A549 (cell line): ENCODE measurements at regions not wholly inside any gene's neighbourhood (a gene's known extent, or its start where the extent isn't known, plus 50 kb on each side); places are given as distances from the start of the nearest gene placed in this dataset.

ENCODE experiments used
- ATAC-seq, 2 experiments: fragments of 200-7000 bp in 1 of 2; fragments of >200 bp in 1 of 2; cut with Nextera tagmentation in 1 of 2; cut with Tn5 transposase in 1 of 2; 3 replicates each; pipeline versions ENCODE4 v1.8.0 to v1.9.1; 2018 to 2020; ENCODE audit warnings: mild to moderate bottlenecking in 1 of 2, moderate library complexity in 1 of 2
- CTCF ChIA-PET: fragments of 300-600 bp; sonication (Branson Sonifier 250); formaldehyde crosslinking; extraction: SDS; loops from one replicate; lab custom pipeline; 2021; ENCODE audit warnings: antibody characterized with exemption, inconsistent platforms; lab: Yijun Ruan, JAX
- POLR2A ChIA-PET: fragments of 350-600 bp; formaldehyde crosslinking; extraction: SDS; loops from one replicate; lab custom pipeline; 2021; ENCODE audit warnings: antibody characterized with exemption, inconsistent platforms; lab: Yijun Ruan, JAX
- DNase-seq, 2 experiments: peaks; one replicate each; pipeline versions ENCODE4 v3.0.0 to v3.0.0-alpha.2; 2011 to 2016; ENCODE audit warnings: low read depth in 1 of 2, low spot score in 1 of 2
- FAIRE-seq: peaks from 2 replicates; lab custom pipeline; 2011; peaks lifted over from hg19 to GRCh38; lab: Jason Lieb, UNC
- H3K27ac ChIP-seq, 2 experiments: fragments of >200 bp; sonication (Bioruptor Twin); formaldehyde crosslinking; 3 replicates each; pipeline ENCODE4 v1.5.1; 2016 to 2017
- H3K4me1 ChIP-seq: fragments of >200 bp; sonication (Bioruptor Twin); formaldehyde crosslinking; 3 replicates; pipeline ENCODE4 v1.6.1; 2016
- H3K4me2 ChIP-seq: fragments of >200 bp; sonication (Bioruptor Twin); formaldehyde crosslinking; 3 replicates; pipeline ENCODE4 v1.6.1; 2016
- H3K4me3 ChIP-seq: fragments of >200 bp; sonication (Bioruptor Twin); formaldehyde crosslinking; 3 replicates; pipeline ENCODE4 v1.5.1; 2016
- H3K9me3 ChIP-seq: fragments of >200 bp; sonication (Bioruptor Twin); formaldehyde crosslinking; 3 replicates; pipeline ENCODE4 v1.6.1; 2016
- ATOH8 ChIP-seq: fragments of 250-450 bp; sonication (Bioruptor Pico); IDR thresholded peaks from 2 replicates; pipeline ENCODE4 v1.5.0; 2020; ENCODE audit warnings: low read depth, mild to moderate bottlenecking, moderate library complexity
- BCL3 ChIP-seq: fragments of >200 bp; sonication (Bioruptor Twin); formaldehyde crosslinking; IDR thresholded peaks from 3 replicates; pipeline ENCODE4 v1.6.1; 2016
- BHLHE40 ChIP-seq: IDR thresholded peaks from 2 replicates; pipeline ENCODE4 v1.6.1; 2012; ENCODE audit warnings: low read depth, low read length, inconsistent platforms
- CBX2 ChIP-seq: fragments of 200-600 bp; sonication (generic); IDR thresholded peaks from 2 replicates; pipeline ENCODE4 v1.6.1; 2016; ENCODE audit warnings: low read depth, mild to moderate bottlenecking, borderline replicate concordance
- CBX8 ChIP-seq: fragments of 200-600 bp; sonication (generic); IDR thresholded peaks from 2 replicates; pipeline ENCODE4 v1.6.1; 2016
- CEBPB ChIP-seq, 2 experiments: fragments of >200 bp in 1 of 2; sonication (Bioruptor Twin) in 1 of 2; formaldehyde crosslinking in 1 of 2; IDR thresholded peaks; 2 replicates each; pipeline ENCODE4 v1.6.1; 2012 to 2016
- CTCF ChIP-seq: fragments of >200 bp; sonication (Bioruptor Twin); formaldehyde crosslinking; IDR thresholded peaks from 3 replicates; pipeline ENCODE4 v1.5.1; 2016
- E2F6 ChIP-seq: IDR thresholded peaks from 2 replicates; pipeline ENCODE4 v1.6.1; 2012; ENCODE audit warnings: low read depth, borderline replicate concordance
- EHMT2 ChIP-seq: fragments of 200-600 bp; sonication (generic); IDR thresholded peaks from 2 replicates; pipeline ENCODE4 v1.6.1; 2016; ENCODE audit warnings: antibody characterized with exemption, low read depth, mild to moderate bottlenecking, moderate library complexity
- EP300 ChIP-seq, 2 experiments: fragments of >200 bp; sonication (Bioruptor Twin); formaldehyde crosslinking; IDR thresholded peaks; 2 replicates in 1 of 2; 3 replicates in 1 of 2; pipeline ENCODE4 v1.6.1; 2016 to 2017
- ESRRA ChIP-seq: fragments of 150-350 bp; IDR thresholded peaks from 2 replicates; pipeline ENCODE4 v1.6.1; 2014; ENCODE audit warnings: mild to moderate bottlenecking, low read length, borderline replicate concordance
- FOSL2 ChIP-seq, 2 experiments: fragments of 450-650 bp in 1 of 2; fragments of >200 bp in 1 of 2; sonication (Bioruptor Twin) in 1 of 2; formaldehyde crosslinking; IDR thresholded peaks; 2 replicates each; pipeline versions ENCODE4 v1.5.0 to v1.6.1; 2016 to 2020; ENCODE audit warnings: mild to moderate bottlenecking in 1 of 2, moderate library complexity in 1 of 2
- GATA3 ChIP-seq: IDR thresholded peaks from 2 replicates; pipeline ENCODE4 v1.6.1; 2012; ENCODE audit warnings: borderline replicate concordance
- HEYL ChIP-seq: fragments of 250-450 bp; sonication (Bioruptor Pico); IDR thresholded peaks from 2 replicates; pipeline ENCODE4 v1.8.0; 2021; ENCODE audit warnings: mild to moderate bottlenecking, moderate library complexity
- HMGXB4 ChIP-seq: fragments of 250-450 bp; sonication (Bioruptor Pico); IDR thresholded peaks from 2 replicates; pipeline ENCODE4 v1.5.0; 2021; ENCODE audit warnings: mild to moderate bottlenecking, moderate library complexity, borderline replicate concordance
- HOXA7 ChIP-seq: fragments of 250-450 bp; sonication (Bioruptor Pico); IDR thresholded peaks from 2 replicates; pipeline ENCODE4 v1.5.0; 2020; ENCODE audit warnings: mild to moderate bottlenecking, moderate library complexity
- HOXB13 ChIP-seq: fragments of 250-450 bp; sonication (Bioruptor Pico); IDR thresholded peaks from 2 replicates; pipeline ENCODE4 v1.5.0; 2020; ENCODE audit warnings: low read depth, mild to moderate bottlenecking, moderate library complexity
- HOXB5 ChIP-seq: fragments of 250-450 bp; sonication (Bioruptor Pico); IDR thresholded peaks from 2 replicates; pipeline ENCODE4 v1.5.0; 2020; ENCODE audit warnings: mild to moderate bottlenecking, moderate library complexity
- JUN ChIP-seq, 2 experiments: fragments of >200 bp; sonication (Bioruptor Twin); formaldehyde crosslinking; IDR thresholded peaks; 2 replicates in 1 of 2; 3 replicates in 1 of 2; pipeline ENCODE4 v1.6.1; 2016 to 2017
- MAFK ChIP-seq: fragments of 450-650 bp; IDR thresholded peaks from 2 replicates; pipeline ENCODE4 v1.6.1; 2014; ENCODE audit not compliant: partially characterized antibody
- MAZ ChIP-seq: fragments of 150-350 bp; IDR thresholded peaks from 2 replicates; pipeline ENCODE4 v1.6.1; 2014; ENCODE audit warnings: antibody characterized with exemption, low read depth, low read length, borderline replicate concordance
- NFE2L2 ChIP-seq: fragments of 150-350 bp; conservative IDR thresholded peaks from 2 replicates; pipeline ENCODE4 v1.6.1; 2014; ENCODE audit warnings: low read length
- NPAS2 ChIP-seq: fragments of 250-450 bp; sonication (Bioruptor Pico); IDR thresholded peaks from 2 replicates; pipeline ENCODE4 v1.8.0; 2022; ENCODE audit warnings: mild to moderate bottlenecking, moderate library complexity, borderline replicate concordance
- NR3C1 ChIP-seq: fragments of >200 bp; sonication (Bioruptor Twin); formaldehyde crosslinking; IDR thresholded peaks from 3 replicates; pipeline ENCODE4 v1.6.1; 2017
- PHF8 ChIP-seq: fragments of 200-600 bp; sonication (generic); IDR thresholded peaks from 2 replicates; pipeline ENCODE4 v1.6.1; 2016; ENCODE audit warnings: low read depth, mild to moderate bottlenecking, antibody characterized with exemption, moderate library complexity, borderline replicate concordance
- POLR2AphosphoS2 ChIP-seq: conservative IDR thresholded peaks from 2 replicates; pipeline ENCODE4 v1.6.1; 2012; ENCODE audit warnings: low read length, improper control_type of control experiment, inconsistent platforms
- RARB ChIP-seq: fragments of 250-450 bp; sonication (Bioruptor Pico); IDR thresholded peaks from 2 replicates; pipeline ENCODE4 v1.8.0; 2021; ENCODE audit warnings: mild to moderate bottlenecking, moderate library complexity
- RNF2 ChIP-seq: fragments of 200-600 bp; sonication (generic); IDR thresholded peaks from 2 replicates; pipeline ENCODE4 v1.6.1; 2016; ENCODE audit warnings: low read depth, mild to moderate bottlenecking, antibody characterized with exemption, moderate library complexity, borderline replicate concordance
- SMC3 ChIP-seq: fragments of >200 bp; sonication (Bioruptor Twin); formaldehyde crosslinking; IDR thresholded peaks from 3 replicates; pipeline ENCODE4 v1.6.1; 2018; ENCODE audit warnings: inconsistent platforms
- SREBF2 ChIP-seq: fragments of 450-650 bp; IDR thresholded peaks from 2 replicates; pipeline ENCODE4 v1.6.1; 2014; ENCODE audit warnings: mild to moderate bottlenecking, moderate library complexity
- TFCP2L1 ChIP-seq: fragments of 250-450 bp; sonication (Bioruptor Pico); IDR thresholded peaks from 2 replicates; pipeline ENCODE4 v1.5.0; 2021; ENCODE audit warnings: mild to moderate bottlenecking
- USF2 ChIP-seq: fragments of 450-650 bp; IDR thresholded peaks from 2 replicates; pipeline ENCODE4 v1.6.1; 2014; ENCODE audit warnings: antibody characterized with exemption
- ZC3H11A ChIP-seq: fragments of 450-650 bp; IDR thresholded peaks from 2 replicates; pipeline ENCODE4 v1.6.1; 2014; ENCODE audit warnings: antibody characterized with exemption, mild to moderate bottlenecking
- ZNF302 ChIP-seq: fragments of 250-450 bp; sonication (Bioruptor Pico); IDR thresholded peaks from 2 replicates; pipeline ENCODE4 v1.9.0; 2021; ENCODE audit warnings: inconsistent platforms, mild to moderate bottlenecking, moderate library complexity
- ZSCAN20 ChIP-seq: fragments of 250-450 bp; sonication (Bioruptor Pico); IDR thresholded peaks from 2 replicates; pipeline ENCODE4 v1.8.0; 2022; ENCODE audit warnings: mild to moderate bottlenecking, moderate library complexity
- WGBS: methylation state at CpG from one replicate; pipeline ENCODE4 v1.1.6; 2017; ENCODE audit errors: missing lambda C conversion rate; 5-methylcytosine and 5-hydroxymethylcytosine counted together

- H3K4me1 ChIP-seq, result peaks cover 49% of the 10 kb centered on the region
- H3K4me2 ChIP-seq, result peak overlapping the region; percentile 77
- DNase-seq (peak in 1 of 2 experiments; percentile 68), FAIRE-seq (peak; percentile 70), ATAC-seq (peak; percentile 42 to 53; a peak in 3 of 6 replicates)
- peaks cover 27% of the 10 kb centered on the region for H3K9me3 ChIP-seq
- ChIA-PET POLR2A (no interaction called here), CTCF (no interaction called here)
- H3K27ac ChIP-seq, result peak overlapping the region; percentile 87 to 92
- H3K4me3 ChIP-seq, result no peak overlapping the region
- 30% methylated on average over 6 of the region's 6 CpGs for whole genome bisulfite sequencing
- TF ChIP-seq E2F6 (no peak; the same call in 1 of the 2 replicates), FOSL2 (IDR thresholded peaks at IDR 0.05) (no peak), FOSL2 (CRISPR knock-in tag; IDR thresholded peaks at IDR 0.05) (no peak), HMGXB4 (no peak), POLR2AphosphoS2 (no peak), ATOH8 (CRISPR knock-in tag) (no peak), GATA3 (0 out of 2 replicates have a peak, but pooled peaks have one; percentile 16), JUN (IDR thresholded peaks at IDR 0.05) (no peak), NFE2L2 (no peak), RARB (no peak), HOXA7 (CRISPR knock-in tag) (no peak), HOXB13 (CRISPR knock-in tag) (no peak), NPAS2 (CRISPR knock-in tag) (no peak), SMC3 (no peak), ZC3H11A (no peak), CBX2 (no peak), CBX8 (no peak), BHLHE40 (no peak), HOXB5 (CRISPR knock-in tag) (peak; percentile 1; the same call in 1 of the 2 replicates), MAFK (no peak), USF2 (no peak), RNF2 (no peak), BCL3 (no peak), ESRRA (no peak), ZSCAN20 (CRISPR knock-in tag) (no peak), MAZ (no peak), EP300 (IDR thresholded peaks at IDR 0.05) (no peak), CEBPB (IDR thresholded peaks at IDR 0.05) (no peak), CTCF (peak; percentile 43; the same call in 2 of the 3 replicates), SREBF2 (no peak), NR3C1 (no peak), EHMT2 (no peak), PHF8 (no peak), ZNF302 (CRISPR knock-in tag) (no peak), TFCP2L1 (CRISPR knock-in tag) (no peak), HEYL (CRISPR knock-in tag) (0 out of 2 replicates have a peak, but pooled peaks have one; percentile 25)
Observed at GRCh38 chr11:91394073-91394726, 830.4 kb upstream of the FAT3 start.
